SK-N-SH treated with all-trans-retinoic acid at 6 μM for 48 hours (cell line): ENCODE measurements at regions not wholly inside any gene's neighbourhood (a gene's known extent, or its start where the extent isn't known, plus 50 kb on each side); places are given as distances from the start of the nearest gene placed in this dataset.

Experiments
- ATAC-seq: fragments of 200-7000 bp; cut with Tn5 transposase; 3 replicates; pipeline ENCODE4 v1.9.1; 2020; ENCODE audit warnings: mild to moderate bottlenecking, moderate library complexity
- ARNTL ChIP-seq: fragments of 450-650 bp; formaldehyde crosslinking; IDR thresholded peaks from 2 replicates; pipeline ENCODE4 v1.5.0; 2020; ENCODE audit warnings: low read depth, mild to moderate bottlenecking, moderate library complexity, borderline replicate concordance
- BACH2 ChIP-seq: fragments of 250-450 bp; sonication (Bioruptor Pico); IDR thresholded peaks from 2 replicates; pipeline ENCODE4 v1.9.0; 2021; ENCODE audit warnings: mild to moderate bottlenecking, borderline replicate concordance
- CSDC2 ChIP-seq: fragments of 250-450 bp; sonication (Bioruptor Pico); IDR thresholded peaks from 2 replicates; pipeline ENCODE4 v1.5.0; 2020; ENCODE audit warnings: mild to moderate bottlenecking, moderate library complexity
- GLIS3 ChIP-seq: fragments of 250-450 bp; sonication (Bioruptor Pico); IDR thresholded peaks from 2 replicates; pipeline ENCODE4 v1.5.0; 2020; ENCODE audit warnings: mild to moderate bottlenecking, moderate library complexity
- OSR1 ChIP-seq: fragments of 250-450 bp; sonication (Bioruptor Pico); IDR thresholded peaks from 2 replicates; pipeline ENCODE4 v1.8.0; 2022; ENCODE audit warnings: moderate library complexity, mild to moderate bottlenecking, inconsistent platforms
- PPARA ChIP-seq: fragments of 250-450 bp; sonication (Bioruptor Pico); IDR thresholded peaks from 2 replicates; pipeline ENCODE4 v1.5.0; 2020; ENCODE audit warnings: mild to moderate bottlenecking, borderline replicate concordance
- RARB ChIP-seq: fragments of 250-450 bp; sonication (Bioruptor Pico); IDR thresholded peaks from 2 replicates; pipeline ENCODE4 v1.8.0; 2021; ENCODE audit warnings: mild to moderate bottlenecking, moderate library complexity
- SNAI2 ChIP-seq: fragments of 250-450 bp; sonication (Bioruptor Pico); IDR thresholded peaks from 2 replicates; pipeline ENCODE4 v1.5.0; 2020; ENCODE audit warnings: mild to moderate bottlenecking, moderate library complexity
- TOX ChIP-seq: fragments of 250-450 bp; sonication (Bioruptor Pico); IDR thresholded peaks from 2 replicates; pipeline ENCODE4 v1.8.0; 2021; ENCODE audit warnings: mild to moderate bottlenecking, moderate library complexity, borderline replicate concordance
- ZC3H10 ChIP-seq: fragments of 250-450 bp; sonication (Bioruptor Pico); IDR thresholded peaks from 2 replicates; pipeline ENCODE4 v1.5.1; 2021; ENCODE audit warnings: mild to moderate bottlenecking, moderate library complexity
- ZFP3 ChIP-seq: fragments of 250-450 bp; sonication (Bioruptor Pico); IDR thresholded peaks from 2 replicates; pipeline ENCODE4 v1.5.0; 2020; ENCODE audit warnings: mild to moderate bottlenecking, moderate library complexity
- ZFP30 ChIP-seq: fragments of 450-650 bp; formaldehyde crosslinking; IDR thresholded peaks from 2 replicates; pipeline ENCODE4 v1.5.0; 2022; ENCODE audit warnings: mild to moderate bottlenecking, moderate library complexity
- ZNF565 ChIP-seq: fragments of 450-650 bp; formaldehyde crosslinking; conservative IDR thresholded peaks from 2 replicates; pipeline ENCODE4 v1.5.0; 2020; ENCODE audit warnings: low read depth, mild to moderate bottlenecking, moderate library complexity
- ZNF8 ChIP-seq: fragments of 450-650 bp; formaldehyde crosslinking; IDR thresholded peaks from 2 replicates; pipeline ENCODE4 v1.5.0; 2020; ENCODE audit warnings: mild to moderate bottlenecking, moderate library complexity
- TF ChIP-seq, protein P1 (sequence below): fragments of 250-450 bp; sonication (Bioruptor Pico); IDR thresholded peaks from 2 replicates; pipeline ENCODE4 v1.8.0; 2020; ENCODE audit warnings: mild to moderate bottlenecking, moderate library complexity, borderline replicate concordance
- TF ChIP-seq, protein P2 (sequence below): fragments of 250-450 bp; sonication (Bioruptor Pico); IDR thresholded peaks from 2 replicates; pipeline ENCODE4 v1.5.1; 2021; ENCODE audit warnings: mild to moderate bottlenecking, moderate library complexity
- TF ChIP-seq, protein P3 (sequence below): fragments of 250-450 bp; sonication (Bioruptor Pico); IDR thresholded peaks from 2 replicates; pipeline ENCODE4 v1.5.1; 2020; ENCODE audit warnings: low read depth, mild to moderate bottlenecking, moderate library complexity
- TF ChIP-seq, protein P4 (sequence below): fragments of 250-450 bp; sonication (Bioruptor Pico); IDR thresholded peaks from 2 replicates; pipeline ENCODE4 v1.5.0; 2020; ENCODE audit warnings: mild to moderate bottlenecking, moderate library complexity
- TF ChIP-seq, protein P5 (sequence below): fragments of 250-450 bp; sonication (Bioruptor Pico); IDR thresholded peaks from 2 replicates; pipeline ENCODE4 v1.8.0; 2021; ENCODE audit warnings: low read depth, mild to moderate bottlenecking, moderate library complexity, borderline replicate concordance

DNA sequence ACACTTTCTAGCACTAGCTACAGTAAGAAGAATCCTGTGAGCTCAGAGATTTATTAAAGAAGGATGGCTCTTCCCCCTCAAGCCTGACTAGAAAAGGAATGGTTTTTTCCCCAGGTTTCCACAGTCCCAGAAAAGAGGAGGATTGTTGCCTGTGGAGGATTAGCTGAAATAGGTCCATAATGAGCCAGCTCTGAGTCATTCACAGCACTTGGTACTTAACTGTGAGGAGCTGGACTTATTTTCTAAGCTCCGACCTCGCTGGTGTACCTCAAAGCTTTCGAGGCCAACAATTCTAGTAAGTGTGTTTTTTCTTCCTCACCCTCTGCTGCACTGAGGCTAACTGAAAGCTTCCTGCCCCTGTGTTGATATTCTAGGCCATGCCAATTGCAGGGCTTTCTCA lies 222.5 kb upstream of the IL12B start:
- peak; percentile 80 for ATAC-seq
- TF ChIP-seq ARNTL (CRISPR knock-in tag) (no peak), CSDC2 (CRISPR knock-in tag) (no peak), PPARA (CRISPR knock-in tag) (no peak), ZNF565 (CRISPR knock-in tag) (no peak), SNAI2 (CRISPR knock-in tag) (no peak), ZFP30 (CRISPR knock-in tag) (no peak), ZFP3 (CRISPR knock-in tag) (no peak)
- TF ChIP-seq, protein P1, sequence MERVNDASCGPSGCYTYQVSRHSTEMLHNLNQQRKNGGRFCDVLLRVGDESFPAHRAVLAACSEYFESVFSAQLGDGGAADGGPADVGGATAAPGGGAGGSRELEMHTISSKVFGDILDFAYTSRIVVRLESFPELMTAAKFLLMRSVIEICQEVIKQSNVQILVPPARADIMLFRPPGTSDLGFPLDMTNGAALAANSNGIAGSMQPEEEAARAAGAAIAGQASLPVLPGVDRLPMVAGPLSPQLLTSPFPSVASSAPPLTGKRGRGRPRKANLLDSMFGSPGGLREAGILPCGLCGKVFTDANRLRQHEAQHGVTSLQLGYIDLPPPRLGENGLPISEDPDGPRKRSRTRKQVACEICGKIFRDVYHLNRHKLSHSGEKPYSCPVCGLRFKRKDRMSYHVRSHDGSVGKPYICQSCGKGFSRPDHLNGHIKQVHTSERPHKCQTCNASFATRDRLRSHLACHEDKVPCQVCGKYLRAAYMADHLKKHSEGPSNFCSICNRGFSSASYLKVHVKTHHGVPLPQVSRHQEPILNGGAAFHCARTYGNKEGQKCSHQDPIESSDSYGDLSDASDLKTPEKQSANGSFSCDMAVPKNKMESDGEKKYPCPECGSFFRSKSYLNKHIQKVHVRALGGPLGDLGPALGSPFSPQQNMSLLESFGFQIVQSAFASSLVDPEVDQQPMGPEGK = no peak
- TF ChIP-seq, protein P2, sequence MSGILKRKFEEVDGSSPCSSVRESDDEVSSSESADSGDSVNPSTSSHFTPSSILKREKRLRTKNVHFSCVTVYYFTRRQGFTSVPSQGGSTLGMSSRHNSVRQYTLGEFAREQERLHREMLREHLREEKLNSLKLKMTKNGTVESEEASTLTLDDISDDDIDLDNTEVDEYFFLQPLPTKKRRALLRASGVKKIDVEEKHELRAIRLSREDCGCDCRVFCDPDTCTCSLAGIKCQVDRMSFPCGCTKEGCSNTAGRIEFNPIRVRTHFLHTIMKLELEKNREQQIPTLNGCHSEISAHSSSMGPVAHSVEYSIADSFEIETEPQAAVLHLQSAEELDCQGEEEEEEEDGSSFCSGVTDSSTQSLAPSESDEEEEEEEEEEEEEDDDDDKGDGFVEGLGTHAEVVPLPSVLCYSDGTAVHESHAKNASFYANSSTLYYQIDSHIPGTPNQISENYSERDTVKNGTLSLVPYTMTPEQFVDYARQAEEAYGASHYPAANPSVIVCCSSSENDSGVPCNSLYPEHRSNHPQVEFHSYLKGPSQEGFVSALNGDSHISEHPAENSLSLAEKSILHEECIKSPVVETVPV (CRISPR knock-in tag) = no peak
- TF ChIP-seq, protein P3, sequence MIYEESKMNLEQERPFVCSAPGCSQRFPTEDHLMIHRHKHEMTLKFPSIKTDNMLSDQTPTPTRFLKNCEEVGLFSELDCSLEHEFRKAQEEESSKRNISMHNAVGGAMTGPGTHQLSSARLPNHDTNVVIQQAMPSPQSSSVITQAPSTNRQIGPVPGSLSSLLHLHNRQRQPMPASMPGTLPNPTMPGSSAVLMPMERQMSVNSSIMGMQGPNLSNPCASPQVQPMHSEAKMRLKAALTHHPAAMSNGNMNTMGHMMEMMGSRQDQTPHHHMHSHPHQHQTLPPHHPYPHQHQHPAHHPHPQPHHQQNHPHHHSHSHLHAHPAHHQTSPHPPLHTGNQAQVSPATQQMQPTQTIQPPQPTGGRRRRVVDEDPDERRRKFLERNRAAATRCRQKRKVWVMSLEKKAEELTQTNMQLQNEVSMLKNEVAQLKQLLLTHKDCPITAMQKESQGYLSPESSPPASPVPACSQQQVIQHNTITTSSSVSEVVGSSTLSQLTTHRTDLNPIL (CRISPR knock-in tag) = no peak
- TF ChIP-seq, protein P4, sequence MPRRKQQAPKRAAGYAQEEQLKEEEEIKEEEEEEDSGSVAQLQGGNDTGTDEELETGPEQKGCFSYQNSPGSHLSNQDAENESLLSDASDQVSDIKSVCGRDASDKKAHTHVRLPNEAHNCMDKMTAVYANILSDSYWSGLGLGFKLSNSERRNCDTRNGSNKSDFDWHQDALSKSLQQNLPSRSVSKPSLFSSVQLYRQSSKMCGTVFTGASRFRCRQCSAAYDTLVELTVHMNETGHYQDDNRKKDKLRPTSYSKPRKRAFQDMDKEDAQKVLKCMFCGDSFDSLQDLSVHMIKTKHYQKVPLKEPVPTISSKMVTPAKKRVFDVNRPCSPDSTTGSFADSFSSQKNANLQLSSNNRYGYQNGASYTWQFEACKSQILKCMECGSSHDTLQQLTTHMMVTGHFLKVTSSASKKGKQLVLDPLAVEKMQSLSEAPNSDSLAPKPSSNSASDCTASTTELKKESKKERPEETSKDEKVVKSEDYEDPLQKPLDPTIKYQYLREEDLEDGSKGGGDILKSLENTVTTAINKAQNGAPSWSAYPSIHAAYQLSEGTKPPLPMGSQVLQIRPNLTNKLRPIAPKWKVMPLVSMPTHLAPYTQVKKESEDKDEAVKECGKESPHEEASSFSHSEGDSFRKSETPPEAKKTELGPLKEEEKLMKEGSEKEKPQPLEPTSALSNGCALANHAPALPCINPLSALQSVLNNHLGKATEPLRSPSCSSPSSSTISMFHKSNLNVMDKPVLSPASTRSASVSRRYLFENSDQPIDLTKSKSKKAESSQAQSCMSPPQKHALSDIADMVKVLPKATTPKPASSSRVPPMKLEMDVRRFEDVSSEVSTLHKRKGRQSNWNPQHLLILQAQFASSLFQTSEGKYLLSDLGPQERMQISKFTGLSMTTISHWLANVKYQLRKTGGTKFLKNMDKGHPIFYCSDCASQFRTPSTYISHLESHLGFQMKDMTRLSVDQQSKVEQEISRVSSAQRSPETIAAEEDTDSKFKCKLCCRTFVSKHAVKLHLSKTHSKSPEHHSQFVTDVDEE = no peak

DNA sequence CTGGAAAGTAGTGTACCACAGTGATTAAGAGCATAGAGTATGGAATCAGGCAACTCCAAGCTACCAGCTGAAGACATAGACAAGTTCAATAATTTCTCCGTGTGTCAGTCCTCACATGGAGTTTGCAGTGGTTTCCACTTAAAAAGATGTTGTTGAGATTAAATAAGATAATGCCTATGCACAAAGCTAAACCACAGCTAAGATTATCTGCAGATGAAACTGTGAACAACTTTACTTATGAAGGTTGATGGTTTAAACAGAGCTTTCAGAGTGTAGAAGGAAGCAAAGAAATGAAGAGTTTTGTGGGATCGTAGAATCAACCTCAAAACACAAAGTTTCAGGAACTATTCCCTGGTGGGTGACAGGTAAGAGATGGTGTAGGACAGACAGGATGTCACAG lies 223.5 kb upstream of the IL12B start:
- ATAC-seq = no peak
- TF ChIP-seq, protein P1 = no peak
- TF ChIP-seq, protein P5, sequence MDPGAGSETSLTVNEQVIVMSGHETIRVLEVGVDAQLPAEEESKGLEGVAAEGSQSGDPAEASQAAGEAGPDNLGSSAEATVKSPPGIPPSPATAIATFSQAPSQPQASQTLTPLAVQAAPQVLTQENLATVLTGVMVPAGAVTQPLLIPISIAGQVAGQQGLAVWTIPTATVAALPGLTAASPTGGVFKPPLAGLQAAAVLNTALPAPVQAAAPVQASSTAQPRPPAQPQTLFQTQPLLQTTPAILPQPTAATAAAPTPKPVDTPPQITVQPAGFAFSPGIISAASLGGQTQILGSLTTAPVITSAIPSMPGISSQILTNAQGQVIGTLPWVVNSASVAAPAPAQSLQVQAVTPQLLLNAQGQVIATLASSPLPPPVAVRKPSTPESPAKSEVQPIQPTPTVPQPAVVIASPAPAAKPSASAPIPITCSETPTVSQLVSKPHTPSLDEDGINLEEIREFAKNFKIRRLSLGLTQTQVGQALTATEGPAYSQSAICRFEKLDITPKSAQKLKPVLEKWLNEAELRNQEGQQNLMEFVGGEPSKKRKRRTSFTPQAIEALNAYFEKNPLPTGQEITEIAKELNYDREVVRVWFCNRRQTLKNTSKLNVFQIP = no peak
- TF ChIP-seq, protein P4 = no peak
- TF ChIP-seq ZC3H10 (CRISPR knock-in tag) (no peak), ZFP3 (CRISPR knock-in tag) (no peak), OSR1 (CRISPR knock-in tag) (no peak), SNAI2 (CRISPR knock-in tag) (no peak), ZNF8 (CRISPR knock-in tag) (no peak), GLIS3 (CRISPR knock-in tag) (no peak), BACH2 (CRISPR knock-in tag) (no peak), ZNF565 (CRISPR knock-in tag) (no peak), RARB (CRISPR knock-in tag) (no peak), TOX (CRISPR knock-in tag) (no peak)
